Mammary epithelial cell (primary cell): ENCODE measurements at regions not wholly inside any gene's neighbourhood (a gene's known extent, or its start where the extent isn't known, plus 50 kb on each side); places are given as distances from the start of the nearest gene placed in this dataset.

ENCODE experiments used
- EZH2 ChIP-seq: IDR thresholded peaks from 2 replicates; pipeline ENCODE4 v1.6.1; 2012; ENCODE audit warnings: low read length, inconsistent platforms, borderline replicate concordance
- TF ChIP-seq, protein P1 (sequence below), 2 donors: IDR thresholded peaks in 1 of 2; conservative IDR thresholded peaks in 1 of 2; 2 replicates each; pipeline ENCODE4 v1.5.1; 2011 to 2012; ENCODE audit warnings: inconsistent platforms in 2 of 2, low read length in 2 of 2, mild to moderate bottlenecking in 2 of 2, control low read depth in 1 of 2, low read depth in 1 of 2; ENCODE audit not compliant: insufficient read depth in 1 of 2; ENCODE audit errors: extremely low read depth in 1 of 2

DNA sequence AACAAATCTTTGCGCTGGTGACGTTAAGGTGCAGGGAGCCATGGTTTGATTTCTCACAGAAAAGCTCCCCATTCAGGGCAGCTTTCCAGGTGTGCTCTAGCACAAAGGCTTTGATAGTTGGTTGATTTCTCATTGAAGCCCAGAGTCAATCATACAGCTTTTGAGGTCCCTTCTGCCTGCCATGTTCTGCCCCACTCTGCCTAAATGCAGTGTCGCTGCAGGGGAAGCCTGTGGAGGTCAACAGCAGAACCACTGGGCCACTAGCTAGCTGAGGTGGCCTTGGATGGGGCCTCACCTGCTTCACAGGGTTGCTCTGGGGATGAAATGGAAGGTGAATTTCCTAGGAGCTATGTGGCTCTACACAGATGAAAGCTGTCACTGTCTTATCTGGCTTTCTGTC, 278.3 kb downstream of the TLE3 start:
- TF ChIP-seq, protein P1, sequence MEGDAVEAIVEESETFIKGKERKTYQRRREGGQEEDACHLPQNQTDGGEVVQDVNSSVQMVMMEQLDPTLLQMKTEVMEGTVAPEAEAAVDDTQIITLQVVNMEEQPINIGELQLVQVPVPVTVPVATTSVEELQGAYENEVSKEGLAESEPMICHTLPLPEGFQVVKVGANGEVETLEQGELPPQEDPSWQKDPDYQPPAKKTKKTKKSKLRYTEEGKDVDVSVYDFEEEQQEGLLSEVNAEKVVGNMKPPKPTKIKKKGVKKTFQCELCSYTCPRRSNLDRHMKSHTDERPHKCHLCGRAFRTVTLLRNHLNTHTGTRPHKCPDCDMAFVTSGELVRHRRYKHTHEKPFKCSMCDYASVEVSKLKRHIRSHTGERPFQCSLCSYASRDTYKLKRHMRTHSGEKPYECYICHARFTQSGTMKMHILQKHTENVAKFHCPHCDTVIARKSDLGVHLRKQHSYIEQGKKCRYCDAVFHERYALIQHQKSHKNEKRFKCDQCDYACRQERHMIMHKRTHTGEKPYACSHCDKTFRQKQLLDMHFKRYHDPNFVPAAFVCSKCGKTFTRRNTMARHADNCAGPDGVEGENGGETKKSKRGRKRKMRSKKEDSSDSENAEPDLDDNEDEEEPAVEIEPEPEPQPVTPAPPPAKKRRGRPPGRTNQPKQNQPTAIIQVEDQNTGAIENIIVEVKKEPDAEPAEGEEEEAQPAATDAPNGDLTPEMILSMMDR (conservative IDR thresholded peaks at IDR 0.05 in 1 of 2, IDR thresholded peaks at IDR 0.05 in 1 of 2; ENCODE audit: extremely low read depth in 1 of 2, insufficient read depth in 1 of 2, low read depth in 1 of 2, low read length in 2 of 2) = no peak
- TF ChIP-seq EZH2 = no peak
